GM21717 (cell line): ENCODE measurements at regions not wholly inside any gene's neighbourhood (a gene's known extent, or its start where the extent isn't known, plus 50 kb on each side); places are given as distances from the start of the nearest gene placed in this dataset.
"Not testable (repeated sequence)": the region's sequence is repeated elsewhere in the genome, so short reads cannot be mapped to it uniquely, and the experiment has no call there.

Experiments
- ATAC-seq: cut with Tn5 transposase; IDR thresholded peaks from one replicate; pipeline ENCODE4 v1.9.1; 2021; ENCODE audit warnings: mild to moderate bottlenecking, moderate library complexity; ENCODE audit not compliant: unreplicated experiment

DNA sequence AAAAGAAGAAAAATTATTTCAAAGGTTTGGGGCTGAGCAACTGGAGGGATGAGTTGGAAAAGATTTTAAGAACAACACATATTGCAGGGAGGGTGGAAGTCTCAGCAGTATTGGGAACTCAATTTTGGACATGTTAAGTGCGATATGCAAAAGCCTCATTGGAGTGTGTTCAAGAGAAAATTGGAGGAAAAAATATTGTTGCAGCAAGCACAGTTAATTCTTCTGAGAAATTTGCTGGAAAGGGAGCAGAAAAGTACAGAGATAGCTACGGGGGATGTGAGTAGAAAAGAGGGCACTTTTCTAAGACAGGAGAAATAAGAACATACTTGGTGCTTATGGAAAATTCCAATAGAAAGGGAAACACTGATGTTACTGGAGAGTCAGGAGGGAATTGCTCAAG is 59.8 kb upstream of the MAGI2 start:
- no peak for ATAC-seq

DNA sequence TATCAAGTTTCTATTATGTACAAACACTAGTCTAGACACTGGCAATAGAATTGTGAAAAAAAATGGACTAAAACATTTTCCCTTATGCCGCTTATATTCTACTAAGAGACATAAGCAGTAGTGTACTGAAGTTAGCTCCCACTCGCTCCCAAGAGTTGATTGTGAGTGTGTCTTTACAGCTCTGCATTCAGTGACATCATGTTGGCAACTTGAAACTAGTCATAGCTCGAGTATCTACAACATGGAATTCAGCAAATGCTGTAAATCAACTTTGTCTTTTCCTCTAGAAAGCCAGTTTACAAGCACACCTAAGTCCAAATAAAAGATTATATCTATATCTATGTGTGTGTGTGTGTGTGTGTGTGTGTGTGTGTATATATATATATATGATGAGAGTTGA is 58.8 kb upstream of the MAGI2 start:
- ATAC-seq, result no peak

DNA sequence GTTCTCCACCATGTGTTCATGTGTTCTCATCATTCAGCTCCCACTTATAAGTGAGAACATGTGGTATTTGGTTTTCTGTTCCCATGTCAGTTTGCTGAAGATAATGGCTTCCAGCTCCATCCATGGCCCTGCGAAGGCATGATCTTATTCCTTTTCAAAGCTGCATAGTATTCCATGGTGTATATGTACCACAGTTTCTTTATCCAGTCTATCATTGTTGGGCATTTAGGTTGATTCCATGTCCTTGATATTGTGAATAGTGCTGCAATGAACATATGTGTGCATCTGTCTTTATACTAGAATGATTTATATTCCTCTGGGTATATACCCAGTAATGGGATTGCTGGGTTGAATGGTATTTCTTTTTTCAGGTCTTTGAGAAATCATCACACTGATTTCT is 57.6 kb upstream of the MAGI2 start:
- not testable (repeated sequence) for ATAC-seq

DNA sequence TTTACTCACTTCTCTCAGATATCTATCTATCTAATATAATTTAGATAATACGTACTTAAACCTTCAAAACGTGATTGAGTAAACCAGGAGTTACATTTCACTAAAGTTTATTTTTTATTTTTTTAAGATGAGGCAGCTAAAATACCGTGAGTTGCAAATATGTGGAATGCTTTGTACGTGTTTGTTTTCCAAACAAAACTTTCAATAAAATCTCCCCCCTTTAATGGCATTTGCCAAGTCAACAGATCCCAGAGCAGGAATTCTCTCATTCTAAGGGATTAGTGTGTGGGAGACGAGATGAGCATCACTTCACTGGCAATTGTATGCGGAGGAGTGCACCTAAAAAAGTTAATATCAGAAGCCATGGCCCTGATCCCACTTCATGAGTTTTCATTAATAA is 53.7 kb upstream of the MAGI2 start:
- no peak for ATAC-seq

DNA sequence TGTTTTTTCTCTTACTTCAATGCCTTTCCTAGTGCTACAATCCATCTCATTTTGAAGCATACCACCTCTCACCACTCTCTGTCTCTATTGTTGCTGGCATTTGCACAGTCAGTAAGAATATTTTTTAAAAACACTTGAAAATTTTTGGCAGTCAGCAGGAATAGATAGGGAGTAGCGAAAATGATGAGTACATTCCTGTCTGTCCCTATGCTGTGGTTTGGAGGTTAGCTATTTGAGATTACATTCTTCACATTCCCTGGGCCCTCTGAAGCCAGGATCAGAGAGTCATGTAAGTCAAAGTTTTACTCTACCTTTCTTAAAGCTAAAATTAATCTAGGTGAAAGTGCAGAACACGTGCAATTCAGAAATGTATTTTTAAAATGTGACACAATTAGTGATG is 53.0 kb upstream of the MAGI2 start:
- no peak for ATAC-seq

DNA sequence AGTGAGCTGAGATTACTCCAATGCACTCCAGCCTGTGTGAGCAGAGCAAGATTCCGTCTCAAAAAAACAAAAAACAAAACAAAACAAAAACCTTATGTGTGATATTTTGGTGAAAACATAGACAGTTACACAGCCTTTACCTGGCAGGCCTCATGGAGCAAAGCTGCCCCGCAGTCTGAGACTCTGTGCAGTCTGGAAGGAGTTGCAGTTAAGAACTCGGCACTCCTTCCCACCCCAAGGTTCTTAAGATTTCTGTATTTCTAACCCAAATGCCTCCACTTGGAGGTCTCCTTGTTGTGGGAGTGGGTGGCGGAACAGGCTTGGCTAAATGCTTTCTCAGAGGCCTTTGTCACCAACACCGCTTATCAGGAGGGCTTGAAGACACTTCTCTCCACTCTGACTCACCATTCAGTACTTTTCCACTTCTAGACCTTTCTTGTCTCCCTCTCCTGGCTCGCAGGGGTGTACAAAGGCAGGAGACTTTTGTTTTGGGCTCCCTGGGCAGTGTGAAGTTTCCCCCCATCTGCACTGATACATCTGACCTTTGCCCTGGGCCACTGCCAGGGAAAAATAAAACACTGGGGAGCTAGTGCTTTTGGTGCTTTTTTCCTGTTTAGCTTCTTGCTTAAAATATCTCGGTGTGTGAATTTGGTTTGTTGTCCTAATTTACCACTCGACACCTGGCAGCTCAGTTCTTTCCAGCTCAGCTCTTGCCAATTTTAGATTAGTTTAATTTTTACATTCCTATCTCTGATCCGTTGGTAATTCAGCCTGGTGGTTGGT is 51.3 kb upstream of the MAGI2 start:
- no peak for ATAC-seq
